ENCODE measurements at regions not wholly inside any gene's neighbourhood (a gene's known extent, or its start where the extent isn't known, plus 50 kb on each side); places are given as distances from the start of the nearest gene placed in this dataset.
"Not testable (repeated sequence)": the region's sequence is repeated elsewhere in the genome, so short reads cannot be mapped to it uniquely, and the experiment has no call there.

GRCh38 chr7:140283472-140283871 lies 106.7 kb upstream of the KDM7A start:
- no peak for DNase-seq

DNA sequence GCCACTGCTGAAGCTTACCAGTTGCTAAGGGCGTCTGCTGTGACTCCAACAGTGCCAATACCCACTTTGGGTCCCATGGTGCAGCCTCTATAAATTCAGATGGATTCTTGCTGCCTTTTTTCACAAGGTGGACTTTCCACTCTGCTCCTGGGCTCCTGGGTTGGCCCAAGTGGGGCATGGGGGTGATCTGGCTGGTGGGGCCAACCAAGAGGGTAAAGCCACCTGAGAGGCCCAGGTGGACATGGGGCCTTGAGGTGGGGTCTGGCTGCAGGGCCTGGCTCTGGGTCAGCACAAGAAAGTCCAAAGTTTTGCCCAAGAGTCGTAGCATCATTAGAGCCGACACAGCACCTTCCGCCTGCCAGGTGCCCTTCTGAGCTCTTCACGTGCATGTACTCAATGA lies 105.2 kb upstream of the KDM7A start:
- DNase-seq, result no peak

GRCh38 chr7:140281255-140281654 lies 104.5 kb upstream of the KDM7A start:
- no peak for DNase-seq

GRCh38 chr7:140276001-140276400 lies 99.2 kb upstream of the KDM7A start:
- no peak for DNase-seq

GRCh38 chr7:140275069-140275965 lies 98.5 kb upstream of the KDM7A start:
- DNase-seq, result peak; percentile 70

DNA sequence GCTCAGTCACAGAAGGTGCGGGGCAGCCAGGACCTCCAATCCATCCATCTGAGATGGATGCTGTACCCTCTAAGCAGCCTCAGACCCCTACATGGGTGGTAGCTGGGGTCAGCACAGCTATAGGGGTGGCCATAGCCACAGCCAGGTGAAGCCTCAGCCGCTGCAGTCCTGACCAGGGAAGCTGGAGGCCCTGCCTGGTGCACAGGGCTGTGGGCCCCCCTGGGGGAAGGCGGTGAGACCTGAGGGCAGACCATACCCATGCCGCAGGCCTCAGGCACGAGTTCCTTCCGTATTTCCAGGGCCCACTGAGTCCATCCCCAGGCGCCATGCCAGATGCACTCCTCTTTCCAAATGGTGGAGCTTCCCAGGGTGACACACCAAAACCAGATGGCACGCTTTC lies 96.6 kb upstream of the KDM7A start:
- DNase-seq, result no peak

DNA sequence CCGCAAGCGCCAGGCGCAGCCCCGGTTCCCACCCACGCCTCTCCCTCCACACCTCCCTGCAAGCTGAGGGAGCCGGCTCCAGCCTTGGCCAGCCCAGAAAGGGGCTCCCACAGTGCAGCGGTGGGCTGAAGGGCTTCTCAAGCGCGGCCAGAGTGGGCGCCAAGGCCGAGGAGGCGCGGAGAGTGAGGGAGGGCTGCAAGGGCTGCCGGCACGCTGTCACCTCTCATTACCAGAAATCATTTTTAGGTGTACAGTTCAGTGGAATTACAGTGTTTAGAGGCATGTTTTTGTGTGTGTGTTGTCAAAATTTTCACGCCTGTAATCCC lies 94.8 kb upstream of the KDM7A start:
- not testable (repeated sequence) for DNase-seq

- DNase-seq, result no peak
Observed at GRCh38 chr7:140269004-140269638, 92.3 kb upstream of the KDM7A start.

DNA sequence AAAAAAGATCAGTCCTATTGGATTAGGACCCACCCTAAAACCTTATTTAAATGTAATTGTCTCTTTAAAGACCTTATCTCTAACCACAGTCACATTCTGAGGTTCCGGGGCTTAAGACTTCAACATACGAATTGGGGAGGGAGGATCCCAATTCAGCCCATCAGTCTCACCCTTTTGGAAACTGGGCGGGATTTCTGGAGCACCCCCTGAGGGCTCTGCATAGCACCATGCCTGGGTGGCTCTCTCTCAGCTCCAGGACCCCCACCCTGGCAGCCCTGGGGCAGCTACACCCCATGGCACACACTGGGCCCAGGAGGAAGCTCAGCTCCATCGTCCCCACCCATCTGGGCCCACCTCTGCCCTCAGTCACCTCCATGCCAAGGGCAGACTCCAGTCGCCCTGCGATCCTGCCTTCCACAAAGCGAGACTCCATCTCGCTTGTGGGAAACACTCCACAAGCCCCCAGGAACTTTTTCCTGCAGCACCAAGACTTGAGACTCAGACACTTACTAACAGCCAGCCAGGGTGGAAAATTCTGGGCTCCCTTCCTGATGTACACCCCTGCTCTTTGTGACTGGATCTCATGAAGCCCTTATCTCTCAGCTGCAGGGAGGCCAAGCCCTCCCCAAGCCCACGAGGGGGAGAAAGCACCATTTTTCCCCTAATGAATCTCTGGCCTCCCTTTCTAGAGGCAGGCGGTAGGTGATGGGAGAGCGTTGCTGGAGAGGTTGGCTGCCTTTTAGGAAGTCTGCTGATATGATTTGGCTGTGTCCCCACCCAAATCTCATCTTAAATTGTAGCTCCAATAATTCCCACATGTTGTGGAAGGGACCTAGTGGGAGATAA lies 90.8 kb upstream of the KDM7A start:
- DNase-seq, result no peak

DNA sequence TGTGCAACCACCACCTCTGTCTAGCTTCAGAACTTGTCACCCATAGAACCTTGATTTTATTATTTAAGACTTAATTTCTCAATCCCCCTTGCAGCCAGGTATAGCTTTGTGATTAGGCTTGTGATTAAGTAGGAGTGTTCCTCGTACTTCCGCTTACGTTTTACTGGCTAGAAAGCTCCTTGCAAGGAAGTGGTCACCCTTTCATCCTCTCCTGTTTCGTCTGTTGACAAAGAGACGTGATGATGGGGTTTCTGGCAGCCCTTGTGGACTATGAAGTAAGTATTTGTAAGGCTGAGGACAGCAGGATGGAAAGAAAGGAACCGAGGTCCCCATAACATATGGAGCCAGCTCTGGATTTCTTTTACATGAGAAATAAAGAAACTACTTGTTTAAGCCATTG lies 86.5 kb upstream of the KDM7A start:
- peak; percentile 10 for DNase-seq

DNA sequence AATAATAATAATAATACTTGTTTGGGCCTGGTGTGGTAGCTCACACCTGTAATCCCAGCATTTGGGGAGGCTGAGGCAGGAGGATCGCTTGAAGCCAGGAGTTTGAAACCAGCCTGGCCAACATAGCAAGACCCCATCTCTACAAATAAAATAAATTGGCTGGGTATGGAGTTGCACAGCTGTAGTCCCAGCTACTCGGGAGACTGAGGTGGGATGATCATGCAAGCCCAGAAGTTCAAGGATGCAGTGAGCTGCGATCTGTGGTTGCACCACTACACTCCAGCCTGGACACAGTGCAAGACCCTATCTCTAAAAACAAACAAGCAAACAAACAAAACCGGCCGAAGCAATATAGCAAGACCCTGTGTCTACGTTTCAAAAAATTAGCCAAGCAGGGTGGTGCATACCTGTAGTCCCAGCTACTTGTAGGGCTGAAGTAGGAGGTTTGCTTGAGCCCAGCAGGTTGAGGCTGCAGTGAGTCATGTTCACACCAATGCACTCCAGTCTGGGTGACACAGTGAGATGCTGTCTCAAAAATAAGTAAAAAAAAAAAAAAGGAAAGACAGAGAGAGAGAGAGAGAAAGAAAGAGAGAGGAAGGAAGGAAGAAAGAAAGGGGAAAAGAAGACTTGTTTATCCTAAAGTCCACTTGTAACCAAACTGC lies 85.6 kb upstream of the KDM7A start:
- no peak for DNase-seq

DNA sequence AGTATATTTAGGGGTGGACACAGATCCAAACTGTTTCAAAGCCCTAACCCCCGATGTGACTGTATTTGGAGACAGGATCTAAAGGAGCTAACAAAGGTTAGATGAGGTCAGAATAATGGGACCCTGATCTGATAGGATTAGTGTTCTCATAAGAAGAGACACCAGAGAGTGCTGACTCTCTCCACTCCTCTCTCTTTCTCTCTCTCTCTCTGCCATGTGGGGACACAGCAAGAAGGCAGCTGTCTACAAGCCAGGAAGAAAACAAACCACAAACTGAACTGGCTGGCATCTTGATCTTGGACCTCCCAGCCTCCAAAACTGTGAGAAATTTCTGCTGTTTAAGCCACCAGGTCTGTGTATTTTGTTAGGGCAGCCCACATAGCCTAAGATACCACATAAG lies 84.7 kb upstream of the KDM7A start:
- DNase-seq, result no peak

DNA sequence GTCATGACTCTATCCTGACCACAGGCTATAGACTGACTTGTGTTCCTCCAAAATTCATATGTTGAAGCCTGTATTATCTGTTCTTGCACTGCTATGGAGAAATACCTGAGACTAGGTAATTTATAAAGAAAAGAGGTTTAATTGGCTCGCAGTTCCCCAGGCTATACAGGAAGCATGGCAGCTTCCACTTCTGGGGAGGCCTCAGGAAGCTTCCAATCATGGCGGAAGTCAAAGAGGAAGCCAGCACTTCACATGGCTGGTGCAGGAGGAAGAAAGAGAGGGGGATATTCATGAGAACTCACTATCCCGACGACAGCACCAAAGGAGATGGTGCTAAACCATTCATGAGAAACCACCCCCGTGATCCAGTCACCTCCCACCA lies 84.3 kb upstream of the KDM7A start:
- no peak for DNase-seq

DNA sequence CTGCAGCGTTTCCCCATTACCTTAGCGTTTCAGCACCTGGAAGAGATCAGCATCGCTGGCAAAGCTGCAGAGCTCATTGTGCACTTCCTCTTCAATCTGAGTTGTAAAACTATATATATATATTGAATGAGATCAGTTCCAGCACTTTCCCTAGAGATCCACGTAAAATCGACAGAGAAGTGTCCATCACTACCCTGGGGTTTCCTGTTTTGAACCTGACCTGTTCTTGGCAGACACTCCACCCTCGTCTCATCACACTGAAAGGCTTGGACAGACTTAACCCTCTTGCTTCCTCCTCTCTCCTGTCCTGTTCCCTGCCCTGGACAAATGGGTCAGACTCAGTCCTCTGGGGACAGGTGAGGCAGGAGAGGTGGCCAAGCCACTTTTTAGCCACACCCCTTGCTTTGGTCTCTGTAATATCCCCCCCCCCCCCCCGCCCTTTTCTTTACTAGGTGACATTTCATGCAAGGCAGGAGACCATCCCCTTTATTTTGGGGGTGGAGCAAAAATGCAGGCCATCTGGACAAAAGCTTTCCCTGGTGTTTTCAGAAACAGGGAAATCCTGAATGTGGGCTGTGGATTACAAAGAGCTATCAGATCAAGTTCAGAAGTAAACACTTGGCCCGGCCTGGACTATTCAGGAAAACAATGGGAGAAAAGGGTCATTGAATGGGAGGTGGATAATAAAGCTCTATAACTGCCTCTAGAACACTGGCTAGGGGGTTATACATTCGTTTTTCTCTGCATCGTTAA lies 83.7 kb upstream of the KDM7A start:
- DNase-seq, result peak; percentile 65

DNA sequence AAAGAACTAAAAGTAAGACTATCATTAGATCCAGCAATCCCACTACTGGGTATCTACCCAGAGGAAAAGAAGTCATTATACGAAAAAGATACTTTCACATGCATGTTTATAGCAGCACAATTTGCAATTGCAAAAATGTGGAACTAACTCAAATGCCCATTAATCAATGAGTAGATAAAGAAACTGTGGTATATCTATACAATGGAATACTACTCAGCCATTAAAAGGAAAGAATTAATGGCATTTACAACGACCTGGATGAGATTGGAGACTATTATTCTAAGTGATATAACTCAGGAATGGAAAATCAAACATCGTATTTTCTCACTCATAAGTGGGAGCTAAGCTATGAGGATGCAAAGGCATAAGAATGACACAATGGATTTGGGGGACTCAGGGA lies 80.5 kb upstream of the KDM7A start:
- DNase-seq, result not testable (repeated sequence)

DNA sequence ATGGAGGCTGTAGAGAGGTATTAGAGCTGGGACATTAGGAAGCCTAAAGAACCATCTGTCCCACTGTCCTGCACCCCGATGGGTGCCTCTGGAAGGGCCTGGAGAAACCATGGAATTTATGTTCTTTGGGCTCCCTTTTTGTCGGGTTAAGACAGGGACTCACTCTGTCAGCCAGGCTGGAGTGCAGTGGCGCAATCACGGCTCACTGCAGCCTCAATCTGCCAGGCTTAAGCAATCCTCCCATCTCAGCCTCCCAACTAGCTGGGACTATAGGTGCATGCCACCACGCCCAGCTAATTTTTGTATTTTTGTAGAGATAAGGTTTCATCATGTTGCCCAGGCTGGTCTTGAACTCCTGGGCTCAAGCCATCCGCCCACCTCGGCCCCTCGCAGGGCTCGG lies 78.2 kb upstream of the KDM7A start:
- not testable (repeated sequence) for DNase-seq

DNA sequence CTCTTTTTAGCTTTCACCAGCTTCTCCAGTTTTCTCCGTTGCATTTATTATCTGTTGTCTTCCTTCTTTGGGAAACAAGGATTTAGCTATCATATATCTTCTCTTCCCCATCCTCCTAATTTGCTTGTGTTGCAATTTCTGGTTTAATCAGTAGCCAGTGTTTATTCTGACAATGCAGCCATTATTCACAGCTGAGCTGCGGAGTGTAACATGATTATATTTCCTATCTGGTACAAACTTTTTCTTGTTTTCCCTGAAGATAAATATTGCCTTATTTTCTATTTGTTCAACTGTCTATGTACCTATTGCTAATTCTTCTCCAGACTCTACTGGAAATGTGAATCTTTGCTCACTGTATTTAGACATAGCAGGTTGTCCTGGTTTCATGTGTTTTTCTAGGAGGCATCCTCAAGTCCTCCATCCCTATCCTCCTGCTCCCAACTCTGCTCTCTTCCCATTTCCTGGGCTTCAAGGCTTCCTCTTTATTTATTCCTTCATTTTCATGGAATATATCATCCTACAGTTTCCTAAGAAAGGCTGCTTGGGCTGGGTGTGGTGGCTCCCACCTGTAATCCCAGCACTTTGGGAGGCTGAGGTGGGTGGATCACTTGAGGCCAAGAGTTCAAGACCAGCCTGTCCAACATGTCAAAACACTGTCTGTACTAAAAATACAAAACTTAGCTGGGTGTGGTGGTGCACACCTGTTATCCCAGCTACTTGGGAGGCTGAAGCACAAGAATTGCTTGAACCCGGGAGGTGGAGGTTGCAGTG lies 72.4 kb upstream of the KDM7A start:
- no peak for DNase-seq

GRCh38 chr7:140247559-140247958 lies 70.8 kb upstream of the KDM7A start:
- no peak for DNase-seq

- DNase-seq, result no peak
Observed at GRCh38 chr7:140245611-140246105, 68.9 kb upstream of the KDM7A start.

Measured in tongue (tissue), 1 donor.